OCI-LY1 (cell line): ENCODE measurements at regions not wholly inside any gene's neighbourhood (a gene's known extent, or its start where the extent isn't known, plus 50 kb on each side); places are given as distances from the start of the nearest gene placed in this dataset.

ENCODE experiments used
- H2AFZ ChIP-seq: fragments of 200-600 bp; sonication (generic), shearing (Covaris generic); 2 replicates; pipeline ENCODE4 v1.6.0; 2014; ENCODE audit warnings: antibody characterized with exemption, mild to moderate bottlenecking, low read length
- H3F3A ChIP-seq: fragments of 200-600 bp; sonication (generic), shearing (Covaris generic); 2 replicates; pipeline ENCODE4 v1.6.0; 2014; ENCODE audit warnings: mild to moderate bottlenecking, antibody characterized with exemption, low read length, moderate library complexity; ENCODE audit not compliant: insufficient read depth
- H3K27ac ChIP-seq: fragments of 200-600 bp; sonication (generic); 2 replicates; pipeline ENCODE4 v1.5.1; 2014; ENCODE audit warnings: low read length, mixed run types, mild to moderate bottlenecking, low read depth; ENCODE audit not compliant: poor library complexity, severe bottlenecking
- H3K27me3 ChIP-seq: fragments of 200-600 bp; sonication (generic); 2 replicates; pipeline ENCODE4 v1.6.0; 2014; ENCODE audit warnings: antibody characterized with exemption, mild to moderate bottlenecking, low read length, moderate library complexity; ENCODE audit not compliant: insufficient read depth
- H3K36me3 ChIP-seq: fragments of 200-600 bp; sonication (generic); 2 replicates; pipeline ENCODE4 v1.6.1; 2014; ENCODE audit warnings: mild to moderate bottlenecking, antibody characterized with exemption, low read length, moderate library complexity, mixed read lengths; ENCODE audit not compliant: insufficient read depth
- H3K4me1 ChIP-seq: fragments of 200-600 bp; sonication (generic); 2 replicates; pipeline ENCODE4 v1.5.1; 2014; ENCODE audit warnings: mild to moderate bottlenecking, low read length, moderate library complexity; ENCODE audit not compliant: insufficient read depth, severe bottlenecking
- H3K4me2 ChIP-seq: fragments of 200-600 bp; sonication (generic), shearing (Covaris generic); 2 replicates; pipeline ENCODE4 v1.6.1; 2014; ENCODE audit warnings: low read length
- H3K4me3 ChIP-seq: fragments of 200-600 bp; sonication (generic); 2 replicates; pipeline ENCODE4 v1.5.1; 2014; ENCODE audit warnings: low read length, low read depth, mild to moderate bottlenecking, mixed read lengths; ENCODE audit not compliant: poor library complexity, severe bottlenecking
- H3K79me2 ChIP-seq: fragments of 200-600 bp; shearing (Covaris generic); 2 replicates; pipeline ENCODE4 v1.6.1; 2016; ENCODE audit warnings: mixed run types, low read length, mixed read lengths; ENCODE audit not compliant: insufficient read depth
- H3K9ac ChIP-seq: fragments of 200-600 bp; sonication (generic), shearing (Covaris generic); 2 replicates; pipeline ENCODE4 v1.6.1; 2014; ENCODE audit warnings: mild to moderate bottlenecking, low read length, mixed read lengths
- H3K9me2 ChIP-seq: fragments of 200-600 bp; sonication (generic), shearing (Covaris generic); 2 replicates; pipeline ENCODE4 v1.6.1; 2014; ENCODE audit warnings: low read depth, mild to moderate bottlenecking, low read length, mixed read lengths
- H3K9me3 ChIP-seq: fragments of 200-600 bp; shearing (Covaris generic); 2 replicates; pipeline ENCODE4 v1.6.1; 2014; ENCODE audit warnings: low read length, mixed read lengths
- H4K20me1 ChIP-seq: fragments of 200-600 bp; sonication (generic), shearing (Covaris generic); 2 replicates; pipeline ENCODE4 v1.6.0; 2016; ENCODE audit warnings: mild to moderate bottlenecking, low read length; ENCODE audit not compliant: insufficient read depth
- EZH2 ChIP-seq: fragments of 200-600 bp; sonication (generic), shearing (Covaris generic); IDR thresholded peaks from 2 replicates; pipeline ENCODE4 v1.8.0; 2017; ENCODE audit warnings: borderline replicate concordance, mixed run types, mild to moderate bottlenecking, antibody characterized with exemption, low read length, moderate library complexity, mixed read lengths
- TF ChIP-seq, protein P1 (sequence below): fragments of 200-600 bp; sonication (generic), shearing (Covaris generic); IDR thresholded peaks from 2 replicates; pipeline ENCODE4 v1.5.1; 2017; ENCODE audit warnings: mild to moderate bottlenecking, antibody characterized with exemption, low read length, moderate library complexity, mixed read lengths

DNA sequence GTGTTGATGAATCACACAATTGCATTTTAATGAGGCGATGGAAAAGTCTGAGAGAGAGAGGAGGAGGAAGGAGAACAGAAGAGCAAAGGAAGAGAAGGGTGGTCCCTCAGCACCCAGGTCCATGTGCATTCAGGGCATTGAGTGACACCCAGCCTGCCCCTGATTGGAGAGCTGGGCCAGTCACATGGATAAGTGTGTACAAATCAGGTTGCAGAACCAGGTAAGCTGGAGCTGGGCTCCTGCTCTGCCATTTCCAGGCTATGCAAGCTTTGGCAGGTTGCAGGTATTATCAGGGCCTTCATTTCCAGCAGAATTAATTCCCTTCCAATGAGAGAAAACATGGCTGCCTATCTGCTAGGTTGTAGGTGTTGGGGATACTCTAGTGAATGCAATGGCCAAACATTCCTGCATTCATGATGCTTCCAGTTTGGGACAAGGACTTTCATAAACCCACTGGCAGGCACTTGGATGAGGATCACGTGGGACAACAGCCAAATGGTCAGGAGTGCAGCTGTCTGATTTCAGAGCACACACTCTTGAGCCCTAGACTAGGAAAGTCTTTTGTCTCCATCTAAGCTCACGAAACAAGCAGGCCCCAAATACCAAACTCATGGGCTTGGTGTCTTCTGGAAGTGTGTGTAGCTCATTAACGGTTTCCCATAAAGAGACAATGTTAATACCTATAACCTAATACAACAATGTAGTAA, 577.9 kb upstream of the CDH5 start:
- no peak overlapping the region for H3K4me2 ChIP-seq
- H3K4me3 ChIP-seq, result no peak overlapping the region
- H3K9me3 ChIP-seq, result no peaks in the 10 kb centered on the region
- no peaks in the 10 kb centered on the region for H4K20me1 ChIP-seq
- H3F3A ChIP-seq, result no peaks in the 10 kb centered on the region
- no peaks in the 10 kb centered on the region for H3K79me2 ChIP-seq
- no peaks in the 10 kb centered on the region for H3K27me3 ChIP-seq
- H3K36me3 ChIP-seq, result no peaks in the 10 kb centered on the region
- no peak overlapping the region for H3K27ac ChIP-seq
- no peak overlapping the region for H2AFZ ChIP-seq
- no peaks in the 10 kb centered on the region for H3K9me2 ChIP-seq
- TF ChIP-seq, protein P1, sequence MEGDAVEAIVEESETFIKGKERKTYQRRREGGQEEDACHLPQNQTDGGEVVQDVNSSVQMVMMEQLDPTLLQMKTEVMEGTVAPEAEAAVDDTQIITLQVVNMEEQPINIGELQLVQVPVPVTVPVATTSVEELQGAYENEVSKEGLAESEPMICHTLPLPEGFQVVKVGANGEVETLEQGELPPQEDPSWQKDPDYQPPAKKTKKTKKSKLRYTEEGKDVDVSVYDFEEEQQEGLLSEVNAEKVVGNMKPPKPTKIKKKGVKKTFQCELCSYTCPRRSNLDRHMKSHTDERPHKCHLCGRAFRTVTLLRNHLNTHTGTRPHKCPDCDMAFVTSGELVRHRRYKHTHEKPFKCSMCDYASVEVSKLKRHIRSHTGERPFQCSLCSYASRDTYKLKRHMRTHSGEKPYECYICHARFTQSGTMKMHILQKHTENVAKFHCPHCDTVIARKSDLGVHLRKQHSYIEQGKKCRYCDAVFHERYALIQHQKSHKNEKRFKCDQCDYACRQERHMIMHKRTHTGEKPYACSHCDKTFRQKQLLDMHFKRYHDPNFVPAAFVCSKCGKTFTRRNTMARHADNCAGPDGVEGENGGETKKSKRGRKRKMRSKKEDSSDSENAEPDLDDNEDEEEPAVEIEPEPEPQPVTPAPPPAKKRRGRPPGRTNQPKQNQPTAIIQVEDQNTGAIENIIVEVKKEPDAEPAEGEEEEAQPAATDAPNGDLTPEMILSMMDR, result no peak
- TF ChIP-seq EZH2, result no peak
- H3K9ac ChIP-seq, result no peak overlapping the region
- H3K4me1 ChIP-seq, result no peaks in the 10 kb centered on the region

DNA sequence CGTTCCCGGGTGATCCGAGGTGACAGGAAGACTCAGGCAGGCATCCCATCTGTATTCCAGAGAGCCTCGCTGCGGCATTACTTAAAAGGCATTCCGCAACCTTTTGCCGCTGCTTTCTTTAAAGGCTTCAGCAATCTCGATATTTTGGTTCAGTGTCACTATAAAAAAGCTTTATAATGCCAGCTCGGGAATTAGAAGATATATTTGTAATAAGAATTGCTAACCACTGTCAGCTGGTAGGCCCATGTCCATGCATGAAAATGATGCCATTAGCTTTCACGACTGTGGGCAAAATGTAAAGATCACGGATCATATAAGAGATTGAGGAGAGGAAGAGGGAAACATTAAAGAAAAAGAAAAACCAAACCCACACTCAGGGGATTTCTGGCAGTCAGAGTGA, 578.6 kb upstream of the CDH5 start:
- H3K9ac ChIP-seq, result no peak overlapping the region
- H2AFZ ChIP-seq, result no peak overlapping the region
- no peaks in the 10 kb centered on the region for H3F3A ChIP-seq
- no peak overlapping the region for H3K27ac ChIP-seq
- H3K79me2 ChIP-seq, result no peaks in the 10 kb centered on the region
- H3K9me3 ChIP-seq, result no peaks in the 10 kb centered on the region
- H3K4me2 ChIP-seq, result no peak overlapping the region
- no peaks in the 10 kb centered on the region for H3K27me3 ChIP-seq
- TF ChIP-seq, protein P1, result no peak
- no peak for TF ChIP-seq EZH2
- no peak overlapping the region for H3K4me3 ChIP-seq
- H3K4me1 ChIP-seq, result no peaks in the 10 kb centered on the region
- H3K9me2 ChIP-seq, result no peaks in the 10 kb centered on the region
- H4K20me1 ChIP-seq, result no peaks in the 10 kb centered on the region
- no peaks in the 10 kb centered on the region for H3K36me3 ChIP-seq

GRCh38 chr16:65786916-65787315, 579.6 kb upstream of the CDH5 start:
- no peak overlapping the region for H3K4me2 ChIP-seq
- H3F3A ChIP-seq, result no peaks in the 10 kb centered on the region
- H3K36me3 ChIP-seq, result no peaks in the 10 kb centered on the region
- TF ChIP-seq, protein P1, result no peak
- no peak for TF ChIP-seq EZH2
- H3K4me1 ChIP-seq, result no peaks in the 10 kb centered on the region
- H3K27me3 ChIP-seq, result no peaks in the 10 kb centered on the region
- H3K79me2 ChIP-seq, result no peaks in the 10 kb centered on the region
- no peak overlapping the region for H3K9ac ChIP-seq
- no peaks in the 10 kb centered on the region for H4K20me1 ChIP-seq
- H3K9me2 ChIP-seq, result no peaks in the 10 kb centered on the region
- H3K4me3 ChIP-seq, result no peak overlapping the region
- H2AFZ ChIP-seq, result no peak overlapping the region
- H3K27ac ChIP-seq, result no peak overlapping the region
- no peaks in the 10 kb centered on the region for H3K9me3 ChIP-seq
